Activated B cell treated with CpG ODN at 0.5 μM for 24 hours (primary cell): ENCODE measurements at regions not wholly inside any gene's neighbourhood (a gene's known extent, or its start where the extent isn't known, plus 50 kb on each side); places are given as distances from the start of the nearest gene placed in this dataset.

Experiments
- ATAC-seq: fragments of 200-7000 bp; cut with Tn5 transposase; one replicate; pipeline ENCODE4 v1.10.0; 2021; ENCODE audit warnings: low read depth, mild to moderate bottlenecking, moderate library complexity
- CTCF ChIA-PET: fragments of 350-600 bp; sonication (Branson Sonifier 250); formaldehyde crosslinking; loops from one replicate; lab custom pipeline; 2021; ENCODE audit warnings: antibody characterized with exemption; lab: Charles Lee
- POLR2A ChIA-PET: fragments of 350-600 bp; sonication (Branson Sonifier 250); formaldehyde crosslinking; loops from one replicate; lab custom pipeline; 2021; ENCODE audit warnings: antibody characterized with exemption; lab: Charles Lee
- DNase-seq: peaks from one replicate; pipeline ENCODE4 v3.0.0; 2022
- H3K27ac Mint-ChIP-seq: one replicate; pipeline ENCODE4 v1.8.0; 2020; ENCODE audit warnings: mixed read lengths
- H3K27me3 Mint-ChIP-seq: one replicate; pipeline ENCODE4 v1.8.0; 2021; ENCODE audit warnings: mixed read lengths
- H3K36me3 Mint-ChIP-seq: one replicate; pipeline ENCODE4 v1.8.0; 2021; ENCODE audit warnings: low read depth, mixed read lengths
- H3K4me1 Mint-ChIP-seq: one replicate; pipeline ENCODE4 v1.8.0; 2021; ENCODE audit warnings: mixed read lengths
- H3K4me3 Mint-ChIP-seq: one replicate; pipeline ENCODE4 v1.8.0; 2020; ENCODE audit warnings: mild to moderate bottlenecking, mixed read lengths
- H3K9me3 Mint-ChIP-seq: one replicate; pipeline ENCODE4 v1.8.0; 2020; ENCODE audit warnings: mixed read lengths
- intact Hi-C: fragments of 100-400 bp; cut with micrococcal nuclease; formaldehyde crosslinking; loops from one replicate; pipeline ENCODE4 v1.15.1; 2024
- TF ChIP-seq, protein P1 (sequence below): fragments of 200-600 bp; IDR thresholded peaks from one replicate; pipeline ENCODE4 v1.8.0; 2022; ENCODE audit warnings: antibody characterized with exemption, mild to moderate bottlenecking

DNA sequence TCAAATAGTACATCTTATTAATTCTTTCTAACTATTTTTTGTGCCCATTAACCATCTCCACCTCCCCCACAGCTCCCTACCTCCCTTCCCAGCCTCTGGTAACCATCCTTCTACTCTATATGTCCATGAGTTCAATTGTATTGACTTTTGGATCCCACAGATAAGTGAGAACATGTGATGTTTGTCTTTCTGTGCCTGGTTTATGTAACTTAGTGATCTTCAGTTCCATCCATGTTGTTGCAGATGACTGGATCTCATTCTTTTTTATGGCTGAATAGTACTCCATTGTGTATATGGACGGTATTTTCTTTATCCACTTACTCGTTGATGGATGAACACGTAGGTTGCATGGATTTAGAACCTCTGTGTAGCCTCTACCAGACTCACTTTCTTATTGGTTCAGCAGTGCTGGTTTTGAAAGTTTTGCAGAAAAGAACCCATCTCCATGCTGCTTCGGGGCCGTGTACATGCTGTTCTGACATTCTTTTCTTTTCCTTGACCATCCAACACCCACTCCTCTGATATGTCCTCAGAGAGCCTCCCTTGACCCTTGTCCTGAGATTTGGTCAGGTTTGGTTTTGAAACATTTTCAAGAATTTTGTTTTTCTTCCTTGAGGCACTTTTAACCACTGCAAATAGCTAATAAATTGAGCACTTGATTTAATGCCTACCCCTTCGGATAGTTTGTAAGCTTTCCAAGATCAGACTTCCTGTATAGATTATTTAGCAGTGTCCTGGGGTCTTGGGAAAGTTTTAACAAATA, 231.2 kb upstream of the ZFP64 start:
- Mint-ChIP-seq H3K27me3 (no peaks in the 10 kb centered on the region), H3K4me3 (no peak overlapping the region), H3K9me3 (peaks cover 9% of the 10 kb centered on the region), H3K36me3 (no peaks in the 10 kb centered on the region), H3K27ac (no peak overlapping the region), H3K4me1 (no peaks in the 10 kb centered on the region)
- CTCF ChIA-PET, result no interaction called here
- POLR2A ChIA-PET, result no interaction called here
- TF ChIP-seq, protein P1, sequence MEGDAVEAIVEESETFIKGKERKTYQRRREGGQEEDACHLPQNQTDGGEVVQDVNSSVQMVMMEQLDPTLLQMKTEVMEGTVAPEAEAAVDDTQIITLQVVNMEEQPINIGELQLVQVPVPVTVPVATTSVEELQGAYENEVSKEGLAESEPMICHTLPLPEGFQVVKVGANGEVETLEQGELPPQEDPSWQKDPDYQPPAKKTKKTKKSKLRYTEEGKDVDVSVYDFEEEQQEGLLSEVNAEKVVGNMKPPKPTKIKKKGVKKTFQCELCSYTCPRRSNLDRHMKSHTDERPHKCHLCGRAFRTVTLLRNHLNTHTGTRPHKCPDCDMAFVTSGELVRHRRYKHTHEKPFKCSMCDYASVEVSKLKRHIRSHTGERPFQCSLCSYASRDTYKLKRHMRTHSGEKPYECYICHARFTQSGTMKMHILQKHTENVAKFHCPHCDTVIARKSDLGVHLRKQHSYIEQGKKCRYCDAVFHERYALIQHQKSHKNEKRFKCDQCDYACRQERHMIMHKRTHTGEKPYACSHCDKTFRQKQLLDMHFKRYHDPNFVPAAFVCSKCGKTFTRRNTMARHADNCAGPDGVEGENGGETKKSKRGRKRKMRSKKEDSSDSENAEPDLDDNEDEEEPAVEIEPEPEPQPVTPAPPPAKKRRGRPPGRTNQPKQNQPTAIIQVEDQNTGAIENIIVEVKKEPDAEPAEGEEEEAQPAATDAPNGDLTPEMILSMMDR, result no peak
- no peak for DNase-seq
- intact Hi-C loops, result no loop called here
- no peak for ATAC-seq

DNA sequence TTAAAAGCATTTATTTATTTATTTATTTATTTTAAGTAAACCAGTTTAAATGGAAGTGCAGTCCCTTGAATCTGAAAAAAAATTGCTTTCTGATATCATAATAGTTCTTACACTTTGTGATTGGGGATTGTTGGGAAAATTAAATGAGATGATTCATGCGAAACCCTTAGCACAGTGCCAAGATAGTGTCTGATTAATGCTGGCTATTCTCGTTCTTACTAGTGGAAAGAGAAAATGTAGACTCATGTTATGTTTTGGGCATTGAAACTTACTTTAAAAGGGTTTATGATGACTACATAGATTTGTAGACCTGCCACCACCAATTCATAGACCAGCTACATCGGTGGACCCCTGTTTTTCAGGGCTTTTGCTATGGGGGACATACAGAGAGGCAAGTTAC, 229.2 kb upstream of the ZFP64 start:
- CTCF ChIA-PET, result interaction anchor here (0.6 kb wide), 1 partner anchor 498 kb away, joined by 3 read pairs; no protein-coding TSS in a partner anchor
- Mint-ChIP-seq H3K4me3 (no peak overlapping the region), H3K27ac (no peak overlapping the region), H3K4me1 (no peaks in the 10 kb centered on the region), H3K27me3 (no peaks in the 10 kb centered on the region), H3K9me3 (peaks cover 9% of the 10 kb centered on the region), H3K36me3 (no peaks in the 10 kb centered on the region)
- ATAC-seq (no peak), DNase-seq (no peak)
- POLR2A ChIA-PET, result no interaction called here
- intact Hi-C loops, result no loop called here
- TF ChIP-seq, protein P1, result no peak

DNA sequence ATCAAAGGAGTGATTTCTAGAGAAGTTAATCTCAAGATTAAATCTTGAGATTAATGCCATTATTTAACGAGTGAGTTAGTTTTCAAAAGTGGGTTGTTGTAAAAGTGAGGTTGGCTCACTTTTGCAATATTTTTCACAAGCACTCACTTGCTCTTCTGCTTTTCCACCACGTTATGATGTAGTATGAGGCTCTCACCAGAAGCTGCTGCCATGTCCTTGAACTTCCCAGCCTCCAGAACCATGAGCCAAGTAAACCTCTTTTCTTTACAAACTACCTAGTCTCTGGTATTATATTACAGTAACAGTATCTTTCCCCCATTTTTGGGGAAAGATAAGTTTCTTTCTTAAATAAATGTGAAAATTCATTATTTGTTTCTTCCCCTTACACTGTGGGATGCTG, 227.6 kb upstream of the ZFP64 start:
- Mint-ChIP-seq H3K27ac (no peak overlapping the region), H3K4me3 (no peak overlapping the region), H3K9me3 (peaks cover 9% of the 10 kb centered on the region), H3K4me1 (no peaks in the 10 kb centered on the region), H3K27me3 (no peaks in the 10 kb centered on the region), H3K36me3 (no peaks in the 10 kb centered on the region)
- DNase-seq (no peak), ATAC-seq (no peak)
- CTCF ChIA-PET, result no interaction called here
- intact Hi-C loops, result no loop called here
- TF ChIP-seq, protein P1, result no peak
- POLR2A ChIA-PET, result no interaction called here

DNA sequence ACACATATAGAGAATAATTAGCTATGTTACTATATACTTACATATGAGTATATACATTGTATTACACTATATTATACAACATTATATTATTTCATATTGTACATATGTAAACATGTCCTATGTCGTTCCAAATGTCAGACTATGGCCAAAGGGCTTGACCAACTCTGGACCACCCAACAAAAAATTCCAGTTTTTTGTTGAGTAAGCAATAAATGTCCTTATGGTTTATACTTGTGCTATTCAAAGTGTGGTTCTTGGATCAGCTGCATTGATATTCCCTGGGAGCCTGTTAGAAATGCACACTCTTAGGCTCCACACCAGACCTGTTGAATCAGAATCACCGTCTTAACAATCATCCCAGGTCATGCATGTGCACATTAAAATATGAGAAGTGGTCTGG, 225.4 kb upstream of the ZFP64 start:
- TF ChIP-seq, protein P1, result no peak
- no peaks in the 10 kb centered on the region for H3K4me1 Mint-ChIP-seq
- CTCF ChIA-PET, result no interaction called here

DNA sequence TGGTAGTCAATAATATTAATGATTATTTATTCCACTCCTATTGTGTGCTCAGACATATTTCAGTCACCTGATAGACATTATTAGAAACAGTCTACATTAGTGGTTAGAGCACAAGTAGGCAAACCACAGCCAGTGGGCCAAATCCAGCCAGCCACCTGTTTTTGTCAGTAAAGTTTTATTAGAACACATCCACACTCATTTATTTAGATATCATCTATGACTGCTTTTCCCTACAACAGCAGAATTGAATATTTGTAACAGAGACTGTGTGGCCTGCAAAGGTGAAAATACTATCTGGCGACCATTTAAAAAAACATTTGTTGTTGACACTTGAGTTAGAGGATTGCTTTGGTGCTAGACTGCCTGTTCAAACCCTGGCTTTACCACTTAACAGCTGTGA, 220.0 kb upstream of the ZFP64 start:
- Mint-ChIP-seq H3K9me3 (peaks cover 2% of the 10 kb centered on the region), H3K4me3 (no peak overlapping the region), H3K27me3 (no peaks in the 10 kb centered on the region), H3K27ac (no peak overlapping the region), H3K36me3 (no peaks in the 10 kb centered on the region), H3K4me1 (peaks cover 10% of the 10 kb centered on the region)
- intact Hi-C loops, result no loop called here
- ChIA-PET CTCF (no interaction called here), POLR2A (no interaction called here)
- ATAC-seq (no peak), DNase-seq (no peak)
- TF ChIP-seq, protein P1, result no peak

More for the DNA sequence above, 225.4 kb upstream of the ZFP64 start:
- H3K9me3 Mint-ChIP-seq, result peaks cover 11% of the 10 kb centered on the region
- no peaks in the 10 kb centered on the region for H3K27me3 Mint-ChIP-seq
- no peak overlapping the region for H3K4me3 Mint-ChIP-seq
- DNase-seq, result no peak
- POLR2A ChIA-PET, result no interaction called here
- H3K27ac Mint-ChIP-seq, result no peak overlapping the region
- intact Hi-C loops, result no loop called here
- H3K36me3 Mint-ChIP-seq, result no peaks in the 10 kb centered on the region
- no peak for ATAC-seq
